ENCODE measurements at regions not wholly inside any gene's neighbourhood (a gene's known extent, or its start where the extent isn't known, plus 50 kb on each side); places are given as distances from the start of the nearest gene placed in this dataset. TPM values are rescaled to one million over a fixed set of nuclear protein-coding genes. Genes with fewer than 3 reads are reported as not detected.

GRCh38 chr21:27021046-27021445, 54.2 kb upstream of the ADAMTS5 start:
- intact Hi-C loops (cut with DNase I; ENCODE audit: low total_unique reads) = no loop called here
- Histone ChIP-seq H3K4me3 (no peak overlapping the region), H3K4me1 (no peaks in the 10 kb centered on the region), H3K27me3 (no peaks in the 10 kb centered on the region), H3K36me3 (no peaks in the 10 kb centered on the region), H3K9me3 (no peaks in the 10 kb centered on the region), H3K27ac (no peak overlapping the region)
- DNase-seq = no peak
- TF ChIP-seq POLR2A (IDR thresholded peaks at IDR 0.05) (no peak), CTCF (IDR thresholded peaks at IDR 0.05) (no peak)

GRCh38 chr21:27017246-27017645, 50.4 kb upstream of the ADAMTS5 start:
- Histone ChIP-seq H3K4me1 (no peaks in the 10 kb centered on the region), H3K27me3 (no peaks in the 10 kb centered on the region), H3K9me3 (no peaks in the 10 kb centered on the region), H3K36me3 (no peaks in the 10 kb centered on the region), H3K4me3 (no peak overlapping the region), H3K27ac (no peak overlapping the region)
- intact Hi-C loops (cut with DNase I; ENCODE audit: low total_unique reads) = no loop called here
- no peak for TF ChIP-seq CTCF (IDR thresholded peaks at IDR 0.05)
- TF ChIP-seq POLR2A (IDR thresholded peaks at IDR 0.05) = no peak
- no peak for DNase-seq

Small RNAs in the stretch of these regions (small RNA-seq; reads per million reads assigned to genes)
- not detected for gene NCSTNP1
- gene RF00026 = not detected

Data from uterus (tissue), 3 donors.